Hepatocyte (in vitro differentiated cells): ENCODE measurements at regions not wholly inside any gene's neighbourhood (a gene's known extent, or its start where the extent isn't known, plus 50 kb on each side); places are given as distances from the start of the nearest gene placed in this dataset.

ENCODE experiments used
- CTCF ChIP-seq: fragments of 200-600 bp; sonication (generic); IDR thresholded peaks from 2 replicates; pipeline ENCODE4 v1.5.1; 2016; ENCODE audit warnings: antibody characterized with exemption, mild to moderate bottlenecking; ENCODE audit not compliant: poor library complexity
- EZH2 ChIP-seq: fragments of 200-600 bp; sonication (generic); IDR thresholded peaks from 2 replicates; pipeline ENCODE4 v1.6.1; 2016; ENCODE audit warnings: antibody characterized with exemption, mild to moderate bottlenecking, borderline replicate concordance
- EZH2phosphoT487 ChIP-seq: fragments of 200-600 bp; sonication (generic); IDR thresholded peaks from one replicate; pipeline ENCODE4 v1.6.1; 2018; ENCODE audit warnings: antibody characterized with exemption, mild to moderate bottlenecking, low read depth, moderate library complexity; ENCODE audit not compliant: unreplicated experiment, severe bottlenecking

DNA sequence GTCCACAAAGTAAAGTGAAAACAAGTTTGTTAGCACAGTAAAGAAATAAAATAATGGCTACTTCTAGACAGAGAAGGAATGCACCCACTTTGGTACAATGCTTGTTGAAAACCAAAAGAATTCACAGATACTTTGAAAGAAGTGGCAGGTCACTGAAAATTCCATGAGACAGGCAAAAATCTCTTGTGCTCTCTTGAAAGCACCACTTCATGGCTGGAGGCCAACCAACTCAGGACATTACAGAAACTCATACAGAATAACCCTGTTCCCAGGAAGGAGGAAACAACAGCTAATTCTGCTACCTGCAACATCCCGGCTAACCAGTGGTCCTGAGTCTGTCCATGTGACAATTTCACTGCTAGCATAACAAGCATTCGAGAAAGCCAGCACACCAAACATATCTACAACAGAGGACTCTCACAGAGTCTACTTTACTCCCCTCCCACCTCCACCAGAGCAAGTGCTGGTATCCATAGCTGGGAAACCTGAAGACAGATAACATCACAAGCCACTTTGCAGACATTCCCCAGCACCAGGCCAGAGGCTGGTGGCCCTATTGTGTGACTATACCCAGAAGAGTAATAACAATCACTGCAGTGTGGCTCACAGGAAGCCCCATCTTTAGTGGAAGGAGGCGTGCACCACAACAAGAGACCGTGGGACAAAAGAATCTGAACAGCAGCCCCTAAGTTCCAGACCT, 255.3 kb upstream of the SLITRK3 start:
- TF ChIP-seq CTCF: no peak
- TF ChIP-seq EZH2: no peak
- no peak for TF ChIP-seq EZH2phosphoT487
